Upper lobe of right lung (tissue), 1 donor: ENCODE measurements at regions not wholly inside any gene's neighbourhood (a gene's known extent, or its start where the extent isn't known, plus 50 kb on each side); places are given as distances from the start of the nearest gene placed in this dataset.

ENCODE experiments used
- ATAC-seq: fragments of 200-7000 bp; cut with Tn5 transposase; one replicate; pipeline ENCODE4 v1.9.1; 2020; ENCODE audit warnings: mild to moderate bottlenecking, moderate library complexity
- DNase-seq: peaks from one replicate; pipeline ENCODE4 v3.0.0-alpha.2; 2020
- H3K27ac ChIP-seq: fragments of 200-600 bp; one replicate; pipeline ENCODE4 v1.8.0; 2022
- H3K27me3 ChIP-seq: fragments of 200-600 bp; one replicate; pipeline ENCODE4 v1.8.0; 2022; ENCODE audit warnings: mild to moderate bottlenecking
- H3K36me3 ChIP-seq: fragments of 200-600 bp; one replicate; pipeline ENCODE4 v1.8.0; 2022
- H3K4me1 ChIP-seq: fragments of 200-600 bp; one replicate; pipeline ENCODE4 v1.8.0; 2022
- H3K4me3 ChIP-seq: fragments of 200-600 bp; one replicate; pipeline ENCODE4 v1.8.0; 2022; ENCODE audit warnings: mild to moderate bottlenecking
- H3K9me3 ChIP-seq: fragments of 200-600 bp; one replicate; pipeline ENCODE4 v1.8.0; 2022
- intact Hi-C: fragments of 100-400 bp; cut with DNase I; formaldehyde crosslinking; loops from one replicate; pipeline ENCODE4 v1.11.0; 2022
- TF ChIP-seq, protein P1 (sequence below): fragments of 200-600 bp; IDR thresholded peaks from one replicate; pipeline ENCODE4 v1.8.0; 2022; ENCODE audit warnings: antibody characterized with exemption
- donor health status: DM: no; HTN: yes; CAD: no; lungs with severe emphysema.

DNA sequence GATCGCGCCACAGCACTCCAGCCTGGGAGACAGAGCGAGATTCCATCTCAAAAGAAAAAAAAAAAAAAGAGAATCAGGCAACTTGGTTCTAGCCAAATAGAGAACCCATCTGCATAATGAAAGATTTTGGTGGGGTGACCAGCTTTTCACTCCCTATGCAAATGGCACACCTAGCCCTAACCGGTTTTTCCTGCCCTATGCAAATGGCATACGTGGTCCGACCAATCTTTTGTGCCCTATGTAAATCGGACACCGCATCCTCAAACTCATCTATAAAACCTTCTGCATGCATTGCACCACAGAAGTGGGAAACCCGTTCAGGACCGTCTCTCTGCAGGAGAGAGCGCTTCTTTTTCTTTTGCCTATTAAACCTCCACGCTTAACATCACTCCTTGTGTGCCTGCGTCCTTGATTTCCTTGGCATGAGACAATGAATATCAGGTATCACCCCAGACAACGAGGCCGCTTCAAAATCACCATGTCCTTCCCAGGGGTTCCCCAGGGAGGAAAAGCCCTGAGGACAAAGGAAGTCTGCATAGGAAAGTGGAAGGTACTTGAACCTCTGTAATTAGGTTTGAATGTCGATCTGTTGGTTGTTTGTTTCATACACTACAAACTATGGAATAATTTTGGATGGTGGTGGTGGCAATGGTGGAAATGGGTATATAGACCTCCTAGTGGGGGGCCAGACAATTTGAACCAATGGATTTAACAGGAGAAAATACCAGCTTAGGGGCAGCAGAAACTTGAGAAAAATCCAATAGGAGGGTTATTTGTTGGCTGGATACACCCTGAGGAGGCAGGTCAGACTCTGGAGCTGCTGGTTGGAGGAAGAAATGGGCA is 396.2 kb downstream of the TYW1 start:
- H3K36me3 ChIP-seq: no peaks in the 10 kb centered on the region
- no peaks in the 10 kb centered on the region for H3K4me1 ChIP-seq
- no peak overlapping the region for H3K27ac ChIP-seq
- TF ChIP-seq, protein P1, sequence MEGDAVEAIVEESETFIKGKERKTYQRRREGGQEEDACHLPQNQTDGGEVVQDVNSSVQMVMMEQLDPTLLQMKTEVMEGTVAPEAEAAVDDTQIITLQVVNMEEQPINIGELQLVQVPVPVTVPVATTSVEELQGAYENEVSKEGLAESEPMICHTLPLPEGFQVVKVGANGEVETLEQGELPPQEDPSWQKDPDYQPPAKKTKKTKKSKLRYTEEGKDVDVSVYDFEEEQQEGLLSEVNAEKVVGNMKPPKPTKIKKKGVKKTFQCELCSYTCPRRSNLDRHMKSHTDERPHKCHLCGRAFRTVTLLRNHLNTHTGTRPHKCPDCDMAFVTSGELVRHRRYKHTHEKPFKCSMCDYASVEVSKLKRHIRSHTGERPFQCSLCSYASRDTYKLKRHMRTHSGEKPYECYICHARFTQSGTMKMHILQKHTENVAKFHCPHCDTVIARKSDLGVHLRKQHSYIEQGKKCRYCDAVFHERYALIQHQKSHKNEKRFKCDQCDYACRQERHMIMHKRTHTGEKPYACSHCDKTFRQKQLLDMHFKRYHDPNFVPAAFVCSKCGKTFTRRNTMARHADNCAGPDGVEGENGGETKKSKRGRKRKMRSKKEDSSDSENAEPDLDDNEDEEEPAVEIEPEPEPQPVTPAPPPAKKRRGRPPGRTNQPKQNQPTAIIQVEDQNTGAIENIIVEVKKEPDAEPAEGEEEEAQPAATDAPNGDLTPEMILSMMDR: no peak
- no peak for ATAC-seq
- intact Hi-C loops: no loop called here
- H3K9me3 ChIP-seq: no peaks in the 10 kb centered on the region
- no peak for DNase-seq
- no peaks in the 10 kb centered on the region for H3K27me3 ChIP-seq
- no peak overlapping the region for H3K4me3 ChIP-seq

DNA sequence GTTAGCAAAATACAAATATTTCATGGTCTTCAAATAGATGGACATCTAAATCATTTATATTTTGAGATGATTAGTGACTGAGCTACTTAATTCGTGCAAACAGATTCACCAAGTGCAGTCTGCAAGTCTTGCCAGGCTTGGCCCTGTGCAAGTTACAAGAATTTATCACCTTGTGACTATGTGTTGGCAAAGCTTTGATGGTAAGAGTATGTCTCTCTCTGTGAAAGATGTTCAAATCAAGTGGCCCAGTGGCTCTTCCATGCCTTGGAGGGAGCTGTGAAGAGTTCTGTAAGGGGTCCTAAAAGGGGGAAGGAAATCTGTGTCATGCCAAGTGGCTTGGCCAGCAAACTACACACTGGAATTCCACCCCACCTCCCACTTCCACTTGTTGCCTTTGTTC is 397.3 kb downstream of the TYW1 start:
- no peaks in the 10 kb centered on the region for H3K36me3 ChIP-seq
- intact Hi-C loops: no loop called here
- H3K4me3 ChIP-seq: no peak overlapping the region
- no peaks in the 10 kb centered on the region for H3K27me3 ChIP-seq
- DNase-seq (no peak), ATAC-seq (no peak)
- TF ChIP-seq, protein P1: no peak
- H3K4me1 ChIP-seq: no peaks in the 10 kb centered on the region
- H3K9me3 ChIP-seq: no peaks in the 10 kb centered on the region
- H3K27ac ChIP-seq: no peak overlapping the region

DNA sequence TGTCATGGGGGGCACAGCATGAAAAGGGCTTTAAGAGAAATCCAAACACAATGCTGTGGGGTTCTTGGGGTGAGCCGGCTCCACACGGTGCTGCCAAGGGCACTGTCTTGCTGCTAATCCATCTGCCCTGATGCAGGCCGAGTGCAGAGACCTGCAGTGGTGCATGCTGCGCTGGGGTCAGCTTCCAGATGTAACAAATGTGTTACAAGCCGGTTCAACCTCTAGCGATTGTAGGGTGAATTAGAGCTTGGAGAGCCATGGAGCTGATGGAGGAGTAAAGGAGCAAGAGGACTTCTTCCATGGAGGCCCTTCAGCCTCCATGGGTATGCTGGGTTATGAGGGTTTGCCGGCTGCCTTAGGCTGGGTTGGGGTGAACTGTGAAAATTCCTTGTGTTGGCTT is 402.3 kb downstream of the TYW1 start:
- no peak for DNase-seq
- ATAC-seq: no peak
- no peaks in the 10 kb centered on the region for H3K9me3 ChIP-seq
- no peak overlapping the region for H3K4me3 ChIP-seq
- no peaks in the 10 kb centered on the region for H3K4me1 ChIP-seq
- no peak overlapping the region for H3K27ac ChIP-seq
- no peaks in the 10 kb centered on the region for H3K27me3 ChIP-seq
- intact Hi-C loops: no loop called here
- H3K36me3 ChIP-seq: no peaks in the 10 kb centered on the region
- TF ChIP-seq, protein P1: no peak

DNA sequence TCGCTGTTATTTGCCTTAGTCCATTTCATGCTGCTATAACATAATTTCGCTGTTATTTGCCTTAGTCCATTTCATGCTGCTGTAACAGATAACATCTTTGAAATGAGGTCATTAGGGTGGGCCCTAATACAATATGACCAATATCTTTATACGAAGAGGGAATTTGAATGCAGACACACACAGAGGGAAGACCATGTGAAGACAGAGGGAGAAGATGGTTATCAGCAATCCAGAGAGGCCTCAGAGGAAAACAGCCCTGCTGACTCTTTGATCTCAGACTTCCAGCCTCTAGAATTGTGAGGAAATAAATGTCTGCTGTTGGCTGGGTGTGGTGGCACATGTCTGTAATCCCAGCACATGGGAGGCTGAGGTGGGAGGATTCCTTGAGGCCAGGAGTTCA is 404.9 kb downstream of the TYW1 start:
- DNase-seq (no peak), ATAC-seq (no peak)
- TF ChIP-seq, protein P1: no peak
- intact Hi-C loops: no loop called here
- Histone ChIP-seq H3K36me3 (no peaks in the 10 kb centered on the region), H3K4me3 (no peak overlapping the region), H3K27ac (no peak overlapping the region), H3K4me1 (no peaks in the 10 kb centered on the region), H3K27me3 (no peaks in the 10 kb centered on the region), H3K9me3 (no peaks in the 10 kb centered on the region)

DNA sequence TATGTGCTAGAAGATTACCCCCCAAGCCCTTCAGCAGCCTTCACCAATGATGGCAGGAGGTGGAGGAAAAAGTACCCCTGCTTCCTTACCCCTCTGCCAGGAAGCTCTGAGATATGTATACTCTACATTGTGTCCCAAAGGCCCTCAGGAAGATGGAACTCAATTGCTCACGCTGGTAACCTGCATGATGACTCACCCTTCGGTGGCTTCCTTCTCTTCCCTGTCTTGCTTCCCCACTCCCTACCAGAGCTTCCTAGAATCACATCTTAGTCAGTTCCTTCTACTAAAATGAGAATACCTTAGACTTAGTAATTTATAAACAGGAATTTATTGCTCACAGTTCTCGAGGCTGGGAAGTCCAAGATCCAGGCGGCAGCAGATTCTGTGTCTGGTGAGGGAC is 405.6 kb downstream of the TYW1 start:
- Histone ChIP-seq H3K36me3 (no peaks in the 10 kb centered on the region), H3K4me1 (no peaks in the 10 kb centered on the region), H3K9me3 (no peaks in the 10 kb centered on the region), H3K4me3 (no peak overlapping the region), H3K27ac (no peak overlapping the region), H3K27me3 (no peaks in the 10 kb centered on the region)
- intact Hi-C loops: no loop called here
- ATAC-seq (no peak), DNase-seq (no peak)
- TF ChIP-seq, protein P1: no peak
